ENCODE measurements at regions not wholly inside any gene's neighbourhood (a gene's known extent, or its start where the extent isn't known, plus 50 kb on each side); places are given as distances from the start of the nearest gene placed in this dataset.

- TF ChIP-seq CTCF (IDR thresholded peaks at IDR 0.05) (no peak), POLR2A (IDR thresholded peaks at IDR 0.05) (no peak)
These were observed 274.1 kb upstream of the C9orf72 start for GRCh38 chr9:27847380-27847779.
